Erythroblast (primary cell): ENCODE measurements at regions not wholly inside any gene's neighbourhood (a gene's known extent, or its start where the extent isn't known, plus 50 kb on each side); places are given as distances from the start of the nearest gene placed in this dataset.

Experiments used
- DNase-seq, 2 experiments: peaks; one replicate each; lab custom pipeline; 2025; lab: John Stamatoyannopoulos, UW
- GATA1 ChIP-seq: IDR thresholded peaks from 2 replicates; pipeline ENCODE4 v1.6.1; 2011; ENCODE audit warnings: low read depth, mild to moderate bottlenecking, control low read depth, low read length, moderate library complexity
- POLR2A ChIP-seq: IDR thresholded peaks from 2 replicates; pipeline ENCODE4 v1.6.1; 2011; ENCODE audit warnings: mild to moderate bottlenecking, low read length

GRCh38 chr22:27542602-27543001 lies 259.0 kb downstream of the MN1 start:
- no peak for TF ChIP-seq POLR2A
- TF ChIP-seq GATA1 = no peak
- DNase-seq = no peak

- DNase-seq = no peak
- TF ChIP-seq GATA1 = no peak
- TF ChIP-seq POLR2A = no peak
These were observed 258.1 kb downstream of the MN1 start for GRCh38 chr22:27543460-27543859.

- TF ChIP-seq POLR2A = no peak
- no peak for DNase-seq
These were observed 256.5 kb downstream of the MN1 start for GRCh38 chr22:27545085-27545484.

- no peak for DNase-seq
- no peak for TF ChIP-seq POLR2A
- no peak for TF ChIP-seq GATA1
These were observed 255.2 kb downstream of the MN1 start for GRCh38 chr22:27546157-27546935.

GRCh38 chr22:27551402-27551801 lies 250.2 kb downstream of the MN1 start:
- no peak for DNase-seq
- TF ChIP-seq POLR2A (no peak), GATA1 (no peak)

- no peak for TF ChIP-seq GATA1
- DNase-seq = no peak
These were observed 249.4 kb downstream of the MN1 start for GRCh38 chr22:27552176-27552575.

- DNase-seq = no peak
- no peak for TF ChIP-seq POLR2A
- no peak for TF ChIP-seq GATA1
These were observed 248.7 kb downstream of the MN1 start for GRCh38 chr22:27552863-27553262.

GRCh38 chr22:27554106-27554811 lies 247.3 kb downstream of the MN1 start:
- no peak for TF ChIP-seq GATA1
- TF ChIP-seq POLR2A = no peak
- no peak for DNase-seq

GRCh38 chr22:27554841-27555456 lies 246.6 kb downstream of the MN1 start:
- TF ChIP-seq GATA1 (no peak), POLR2A (no peak)

GRCh38 chr22:27556371-27556770 lies 245.2 kb downstream of the MN1 start:
- no peak for DNase-seq
- TF ChIP-seq GATA1 = no peak
- no peak for TF ChIP-seq POLR2A

More at GRCh38 chr22:27554841-27555456, 246.6 kb downstream of the MN1 start:
- DNase-seq = no peak

GRCh38 chr22:27557286-27558008 lies 244.1 kb downstream of the MN1 start:
- DNase-seq = no peak
- no peak for TF ChIP-seq GATA1

- no peak for DNase-seq
- TF ChIP-seq POLR2A (no peak), GATA1 (no peak)
These were observed 242.7 kb downstream of the MN1 start for GRCh38 chr22:27558658-27559371.

GRCh38 chr22:27560781-27561180 lies 240.8 kb downstream of the MN1 start:
- no peak for TF ChIP-seq POLR2A
- TF ChIP-seq GATA1 = no peak
- no peak for DNase-seq
